ENCODE measurements at regions not wholly inside any gene's neighbourhood (a gene's known extent, or its start where the extent isn't known, plus 50 kb on each side); places are given as distances from the start of the nearest gene placed in this dataset.

GRCh38 chr19:7413629-7414028, 64.9 kb downstream of the ARHGEF18 start:
- DNase-seq (ENCODE audit: low read depth, low spot score) = no peak
- H3K27me3 ChIP-seq (ENCODE audit: control insufficient read depth, extremely low read depth, insufficient read depth, low read length) = no peaks in the 10 kb centered on the region
- H3K27ac ChIP-seq (ENCODE audit: control insufficient read depth, insufficient read depth, low read length) = no peak overlapping the region
- no peaks in the 10 kb centered on the region for H4K20me1 ChIP-seq (ENCODE audit: control insufficient read depth, extremely low read depth, insufficient read depth, low read length)
- peaks cover 2% of the 10 kb centered on the region for H3K9me1 ChIP-seq (ENCODE audit: control insufficient read depth, extremely low read depth, insufficient read depth, low read length)
- no peak overlapping the region for H3K4me2 ChIP-seq (ENCODE audit: control insufficient read depth, extremely low read depth, insufficient read depth, low read depth, low read length)
- no peak overlapping the region for H3K9ac ChIP-seq (ENCODE audit: control insufficient read depth, extremely low read depth, insufficient read depth, low read length)
- peaks cover 59% of the 10 kb centered on the region for H3K79me2 ChIP-seq (ENCODE audit: control insufficient read depth, insufficient read depth, low read length)
- no peak overlapping the region for H2AFZ ChIP-seq (ENCODE audit: control insufficient read depth, low read length)
- H3K4me1 ChIP-seq (ENCODE audit: control insufficient read depth, extremely low read depth, insufficient read depth, low read length) = peaks cover 6% of the 10 kb centered on the region
- H3K36me3 ChIP-seq (ENCODE audit: control insufficient read depth in 2 of 2, extremely low read depth in 1 of 2, insufficient read depth in 2 of 2, low read length in 2 of 2) = peaks cover 2 to 3% of the 10 kb centered on the region in 2 experiments
- TF ChIP-seq EZH2 (IDR thresholded peaks at IDR 0.05; ENCODE audit: low read length) (no peak), CTCF (optimal IDR thresholded peaks at IDR 0.05 in 1 of 3, IDR thresholded peaks at IDR 0.05 in 1 of 3, conservative IDR thresholded peaks at IDR 0.05 in 1 of 3; ENCODE audit: extremely low read depth in 1 of 3, insufficient read depth in 2 of 3, low read length in 3 of 3) (no peak)
- dilution Hi-C loops (cut with MboI; ENCODE audit: extremely low pct_ligation_motif_present, low sequenced_read_pairs) = no loop called here
- H3K4me3 ChIP-seq (ENCODE audit: control insufficient read depth in 2 of 3, extremely low read depth in 1 of 3, insufficient read depth in 2 of 3, low read depth in 1 of 3, low read length in 3 of 3) = no peak overlapping the region
- no peaks in the 10 kb centered on the region for H3K9me3 ChIP-seq (ENCODE audit: control insufficient read depth, low read depth, low read length)
- FAIRE-seq = no peak

- Histone ChIP-seq H3K9me1 (ENCODE audit: control insufficient read depth, extremely low read depth, insufficient read depth, low read length) (peaks cover 2% of the 10 kb centered on the region), H3K4me1 (ENCODE audit: control insufficient read depth, extremely low read depth, insufficient read depth, low read length) (peaks cover 4% of the 10 kb centered on the region), H4K20me1 (ENCODE audit: control insufficient read depth, extremely low read depth, insufficient read depth, low read length) (no peaks in the 10 kb centered on the region), H3K36me3 (ENCODE audit: control insufficient read depth in 2 of 2, extremely low read depth in 1 of 2, insufficient read depth in 2 of 2, low read length in 2 of 2) (peaks cover 2 to 3% of the 10 kb centered on the region in 2 experiments), H3K79me2 (ENCODE audit: control insufficient read depth, insufficient read depth, low read length) (peaks cover 65% of the 10 kb centered on the region), H3K27me3 (ENCODE audit: control insufficient read depth, extremely low read depth, insufficient read depth, low read length) (no peaks in the 10 kb centered on the region), H3K27ac (ENCODE audit: control insufficient read depth, insufficient read depth, low read length) (no peak overlapping the region), H2AFZ (ENCODE audit: control insufficient read depth, low read length) (no peak overlapping the region), H3K9me3 (ENCODE audit: control insufficient read depth, low read depth, low read length) (no peaks in the 10 kb centered on the region), H3K4me3 (ENCODE audit: control insufficient read depth in 2 of 3, extremely low read depth in 1 of 3, insufficient read depth in 2 of 3, low read depth in 1 of 3, low read length in 3 of 3) (no peak overlapping the region), H3K9ac (ENCODE audit: control insufficient read depth, extremely low read depth, insufficient read depth, low read length) (no peak overlapping the region), H3K4me2 (ENCODE audit: control insufficient read depth, extremely low read depth, insufficient read depth, low read depth, low read length) (no peak overlapping the region)
- no peak for FAIRE-seq
- dilution Hi-C loops (cut with MboI; ENCODE audit: extremely low pct_ligation_motif_present, low sequenced_read_pairs) = no loop called here
- no peak for TF ChIP-seq CTCF (optimal IDR thresholded peaks at IDR 0.05 in 1 of 3, IDR thresholded peaks at IDR 0.05 in 1 of 3, conservative IDR thresholded peaks at IDR 0.05 in 1 of 3; ENCODE audit: extremely low read depth in 1 of 3, insufficient read depth in 2 of 3, low read length in 3 of 3)
- TF ChIP-seq EZH2 (IDR thresholded peaks at IDR 0.05; ENCODE audit: low read length) = no peak
- no peak for DNase-seq (ENCODE audit: low read depth, low spot score)
Measured at GRCh38 chr19:7415163-7415856, 66.6 kb downstream of the ARHGEF18 start.
